Neural cell (in vitro differentiated cells): ENCODE measurements at regions not wholly inside any gene's neighbourhood (a gene's known extent, or its start where the extent isn't known, plus 50 kb on each side); places are given as distances from the start of the nearest gene placed in this dataset.

Experiments
- H2AFZ ChIP-seq: fragments of 200-600, 300-800 bp; sonication (generic), shearing (Covaris generic); 2 replicates; pipeline ENCODE4 v1.6.0; 2014; ENCODE audit warnings: low read depth, mild to moderate bottlenecking, antibody characterized with exemption, low read length, moderate library complexity
- H3F3A ChIP-seq: fragments of 200-600 bp; shearing (Covaris generic); 2 replicates; pipeline ENCODE4 v1.6.1; 2016; ENCODE audit warnings: mild to moderate bottlenecking, moderate library complexity, mixed read lengths, antibody characterized with exemption, low read length; ENCODE audit not compliant: insufficient read depth, poor library complexity, severe bottlenecking
- H3K27ac ChIP-seq: fragments of 200-600, 300-800 bp; sonication (generic), shearing (Covaris generic); 2 replicates; pipeline ENCODE4 v1.5.1; 2014; ENCODE audit warnings: mild to moderate bottlenecking, low read length, moderate library complexity
- H3K27me3 ChIP-seq: fragments of 300-800, 200-600 bp; sonication (generic), shearing (Covaris generic); 2 replicates; pipeline ENCODE4 v1.6.0; 2014; ENCODE audit warnings: mild to moderate bottlenecking, low read depth, low read length, moderate library complexity; ENCODE audit not compliant: insufficient read depth
- H3K36me3 ChIP-seq: fragments of 300-800, 200-600 bp; sonication (generic), shearing (Covaris generic); 2 replicates; pipeline ENCODE4 v1.5.1; 2014; ENCODE audit warnings: mild to moderate bottlenecking, antibody characterized with exemption, low read length, moderate library complexity; ENCODE audit not compliant: insufficient read depth
- H3K4me2 ChIP-seq: fragments of 300-800, 200-600 bp; sonication (generic), shearing (Covaris generic); 2 replicates; pipeline ENCODE4 v1.6.0; 2014; ENCODE audit warnings: mild to moderate bottlenecking, low read length
- H3K4me3 ChIP-seq: fragments of 300-800, 200-600 bp; sonication (generic), shearing (Covaris generic); 2 replicates; pipeline ENCODE4 v1.5.1; 2014; ENCODE audit warnings: mild to moderate bottlenecking, low read length, moderate library complexity
- H3K79me2 ChIP-seq: fragments of 200-600 bp; shearing (Covaris generic); replicated peaks from 2 replicates; pipeline ENCODE4 v1.6.0; 2014; ENCODE audit warnings: mild to moderate bottlenecking, low read length, moderate library complexity; ENCODE audit not compliant: insufficient read depth
- H3K9ac ChIP-seq: fragments of 300-800, 200-600 bp; sonication (generic), shearing (Covaris generic); 2 replicates; pipeline ENCODE4 v1.6.1; 2016; ENCODE audit warnings: mild to moderate bottlenecking, low read length, mixed read lengths
- H3K9me2 ChIP-seq: fragments of 200-600 bp; shearing (Covaris generic); 2 replicates; pipeline ENCODE4 v1.6.1; 2016; ENCODE audit warnings: mild to moderate bottlenecking, low read length, mixed read lengths; ENCODE audit not compliant: insufficient read depth
- H3K9me3 ChIP-seq: fragments of 200-600, 300-800 bp; sonication (generic), shearing (Covaris generic); 2 replicates; pipeline ENCODE4 v1.6.1; 2016; ENCODE audit warnings: mild to moderate bottlenecking, mixed run types, low read length, moderate library complexity, mixed read lengths
- H4K20me1 ChIP-seq: fragments of 200-600 bp; shearing (Covaris generic); 2 replicates; pipeline ENCODE4 v1.6.1; 2016; ENCODE audit warnings: mild to moderate bottlenecking, mixed run types; ENCODE audit not compliant: insufficient read depth
- CTCF ChIP-seq: fragments of 450-650 bp; IDR thresholded peaks from 2 replicates; pipeline ENCODE4 v1.5.1; 2014; ENCODE audit warnings: antibody characterized with exemption, mild to moderate bottlenecking, moderate library complexity; ENCODE audit not compliant: poor library complexity, severe bottlenecking
- EP300 ChIP-seq: fragments of 450-650 bp; conservative IDR thresholded peaks from 2 replicates; pipeline ENCODE4 v1.6.1; 2014; ENCODE audit warnings: antibody characterized with exemption, mild to moderate bottlenecking, moderate library complexity; ENCODE audit not compliant: poor library complexity, severe bottlenecking
- EZH2 ChIP-seq: fragments of 200-600, 300-800 bp; shearing (Covaris generic), sonication (generic); IDR thresholded peaks from 2 replicates; pipeline ENCODE4 v1.6.1; 2014; ENCODE audit warnings: antibody characterized with exemption, low read length, borderline replicate concordance, mild to moderate bottlenecking; ENCODE audit not compliant: insufficient read depth, poor library complexity, severe bottlenecking
- MXI1 ChIP-seq: fragments of 450-650 bp; conservative IDR thresholded peaks from 2 replicates; pipeline ENCODE4 v1.6.1; 2014; ENCODE audit warnings: antibody characterized with exemption, mild to moderate bottlenecking; ENCODE audit not compliant: poor library complexity, severe bottlenecking
- POLR2AphosphoS5 ChIP-seq: IDR thresholded peaks from 2 replicates; pipeline ENCODE4 v1.6.1; 2012
- RAD21 ChIP-seq: fragments of 450-650 bp; conservative IDR thresholded peaks from 2 replicates; pipeline ENCODE4 v1.6.1; 2014; ENCODE audit warnings: antibody characterized with exemption, mild to moderate bottlenecking, moderate library complexity
- REST ChIP-seq: IDR thresholded peaks from 2 replicates; pipeline ENCODE4 v1.6.1; 2012; ENCODE audit warnings: borderline replicate concordance
- SMC3 ChIP-seq: fragments of 450-650 bp; conservative IDR thresholded peaks from 2 replicates; pipeline ENCODE4 v1.6.1; 2014; ENCODE audit warnings: antibody characterized with exemption, mild to moderate bottlenecking, moderate library complexity; ENCODE audit not compliant: poor library complexity
- TAF1 ChIP-seq: IDR thresholded peaks from 2 replicates; pipeline ENCODE4 v1.6.1; 2012; ENCODE audit warnings: low read depth

GRCh38 chr12:4849795-4850345 is 59.8 kb upstream of the KCNA1 start:
- no peak overlapping the region for H2AFZ ChIP-seq
- TF ChIP-seq MXI1 (no peak), SMC3 (no peak), POLR2AphosphoS5 (no peak), EZH2 (no peak), REST (no peak), EP300 (no peak), RAD21 (no peak), TAF1 (no peak), CTCF (no peak)
- no peaks in the 10 kb centered on the region for H3F3A ChIP-seq
- H3K27ac ChIP-seq: no peak overlapping the region
- no peaks in the 10 kb centered on the region for H3K36me3 ChIP-seq
- no peaks in the 10 kb centered on the region for H3K9me2 ChIP-seq
- H4K20me1 ChIP-seq: no peaks in the 10 kb centered on the region
- no peaks in the 10 kb centered on the region for H3K27me3 ChIP-seq
- H3K4me2 ChIP-seq: no peak overlapping the region
- no peak overlapping the region for H3K4me3 ChIP-seq
- no peak overlapping the region for H3K9ac ChIP-seq
- H3K79me2 ChIP-seq: no peaks in the 10 kb centered on the region
- no peaks in the 10 kb centered on the region for H3K9me3 ChIP-seq

GRCh38 chr12:4850857-4851380 is 58.8 kb upstream of the KCNA1 start:
- no peaks in the 10 kb centered on the region for H3K9me3 ChIP-seq
- no peak overlapping the region for H3K4me3 ChIP-seq
- no peaks in the 10 kb centered on the region for H3K79me2 ChIP-seq
- TF ChIP-seq REST (no peak), EP300 (no peak), POLR2AphosphoS5 (no peak), EZH2 (no peak), TAF1 (no peak), MXI1 (no peak), SMC3 (no peak), RAD21 (no peak), CTCF (no peak)
- no peak overlapping the region for H3K4me2 ChIP-seq
- no peaks in the 10 kb centered on the region for H3F3A ChIP-seq
- no peaks in the 10 kb centered on the region for H3K36me3 ChIP-seq
- H2AFZ ChIP-seq: no peak overlapping the region
- no peak overlapping the region for H3K9ac ChIP-seq
- no peaks in the 10 kb centered on the region for H3K27me3 ChIP-seq
- H4K20me1 ChIP-seq: no peaks in the 10 kb centered on the region
- no peaks in the 10 kb centered on the region for H3K9me2 ChIP-seq
- no peak overlapping the region for H3K27ac ChIP-seq
